T-helper 9 cell (primary cell): ENCODE measurements at regions not wholly inside any gene's neighbourhood (a gene's known extent, or its start where the extent isn't known, plus 50 kb on each side); places are given as distances from the start of the nearest gene placed in this dataset.
"Not testable (repeated sequence)": the region's sequence is repeated elsewhere in the genome, so short reads cannot be mapped to it uniquely, and the experiment has no call there.

Source experiments
- DNase-seq: peaks from one replicate; pipeline ENCODE4 v3.0.0-alpha.2; 2020

- DNase-seq: no peak
Measured at GRCh38 chr12:91643763-91644162, 461.1 kb upstream of the DCN start.

- no peak for DNase-seq
Measured at GRCh38 chr12:91640021-91640420, 457.4 kb upstream of the DCN start.

- no peak for DNase-seq
Measured at GRCh38 chr12:91639327-91639726, 456.7 kb upstream of the DCN start.

GRCh38 chr12:91637789-91638624, 455.4 kb upstream of the DCN start:
- no peak for DNase-seq

GRCh38 chr12:91636721-91637120, 454.1 kb upstream of the DCN start:
- no peak for DNase-seq

- DNase-seq: not testable (repeated sequence)
Measured at GRCh38 chr12:91634386-91634713, 451.7 kb upstream of the DCN start.

GRCh38 chr12:91633734-91634357, 451.2 kb upstream of the DCN start:
- DNase-seq: no peak

- no peak for DNase-seq
Measured at GRCh38 chr12:91633206-91633605, 450.6 kb upstream of the DCN start.

- no peak for DNase-seq
Measured at GRCh38 chr12:91632042-91632786, 449.6 kb upstream of the DCN start.

GRCh38 chr12:91630596-91631293, 448.1 kb upstream of the DCN start:
- no peak for DNase-seq

GRCh38 chr12:91630083-91630482, 447.5 kb upstream of the DCN start:
- no peak for DNase-seq

GRCh38 chr12:91629440-91629839, 446.8 kb upstream of the DCN start:
- DNase-seq: no peak

- no peak for DNase-seq
Measured at GRCh38 chr12:91628656-91629055, 446.0 kb upstream of the DCN start.

- no peak for DNase-seq
Measured at GRCh38 chr12:91627225-91627624, 444.6 kb upstream of the DCN start.

GRCh38 chr12:91622981-91623380, 440.4 kb upstream of the DCN start:
- DNase-seq: no peak

GRCh38 chr12:91622037-91622436, 439.4 kb upstream of the DCN start:
- no peak for DNase-seq

- no peak for DNase-seq
Measured at GRCh38 chr12:91620992-91621391, 438.4 kb upstream of the DCN start.

- no peak for DNase-seq
Measured at GRCh38 chr12:91620422-91620821, 437.8 kb upstream of the DCN start.

GRCh38 chr12:91618281-91618680, 435.7 kb upstream of the DCN start:
- no peak for DNase-seq

GRCh38 chr12:91617818-91618217, 435.2 kb upstream of the DCN start:
- DNase-seq: no peak

- no peak for DNase-seq
Measured at GRCh38 chr12:91616416-91616815, 433.8 kb upstream of the DCN start.

GRCh38 chr12:91613223-91613779, 430.7 kb upstream of the DCN start:
- no peak for DNase-seq

GRCh38 chr12:91610561-91610960, 427.9 kb upstream of the DCN start:
- DNase-seq: no peak
